GM08714 (cell line): ENCODE measurements at regions not wholly inside any gene's neighbourhood (a gene's known extent, or its start where the extent isn't known, plus 50 kb on each side); places are given as distances from the start of the nearest gene placed in this dataset.

ENCODE experiments used
- H3K4me3 ChIP-seq: fragments of 200-500 bp; sonication (Bioruptor generic); 2 replicates; pipeline ENCODE4 v1.5.1; 2014; ENCODE audit warnings: mild to moderate bottlenecking, low read length, inconsistent platforms
- ZNF274 ChIP-seq: IDR thresholded peaks from 2 replicates; pipeline ENCODE4 v1.6.1; 2012; ENCODE audit warnings: mild to moderate bottlenecking, low read depth, low read length

DNA sequence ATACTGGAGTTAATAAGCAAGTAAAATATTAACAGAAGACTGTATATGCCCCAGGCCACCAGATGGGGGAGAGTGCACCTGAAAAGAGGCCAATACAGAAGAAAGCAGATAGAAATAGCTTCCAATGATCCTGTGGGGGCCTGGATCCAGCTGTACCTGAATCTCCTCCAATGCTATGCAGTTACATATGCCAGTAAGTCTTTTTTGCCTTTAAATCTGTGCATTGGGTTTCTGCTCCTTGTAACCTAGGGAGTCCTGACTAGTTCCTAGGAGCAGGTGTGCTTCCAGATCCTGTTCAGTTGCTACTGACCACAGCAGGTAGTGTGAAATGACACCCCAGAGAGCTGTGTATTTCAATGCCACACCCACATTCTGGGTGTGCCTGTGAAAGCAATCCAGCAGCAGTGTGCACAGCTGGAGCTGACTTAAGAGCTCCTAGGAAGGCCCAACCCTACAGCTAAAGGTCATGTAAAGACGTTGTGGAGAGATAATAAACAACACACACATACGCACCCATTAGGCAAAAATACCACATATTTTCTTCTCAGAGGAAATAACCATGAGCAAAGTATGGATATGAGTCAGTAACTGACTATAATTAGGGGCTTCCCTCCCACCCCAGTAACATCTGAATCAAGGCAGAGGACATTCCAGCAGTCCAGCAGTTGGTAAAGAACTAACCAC, 62.2 kb upstream of the AKAP13 start:
- H3K4me3 ChIP-seq, result peak overlapping the region; percentile 12; the same call in 1 of the 2 replicates
- TF ChIP-seq ZNF274, result no peak

DNA sequence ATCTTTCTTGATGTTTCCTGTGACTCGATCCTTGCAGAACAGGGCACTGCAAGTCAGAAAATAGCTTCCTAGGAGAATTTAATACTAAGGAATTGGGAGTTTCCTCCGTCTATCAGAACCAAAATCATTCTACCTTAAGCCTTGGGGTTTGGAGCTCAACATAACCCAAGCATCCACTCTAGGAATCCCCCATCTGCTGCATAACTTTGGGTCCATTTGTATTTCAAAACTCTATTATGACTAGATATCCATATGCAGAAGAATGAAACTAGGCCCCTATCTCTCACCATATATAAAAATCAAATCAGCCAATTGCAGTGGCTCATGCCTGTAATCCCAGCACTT, 61.7 kb upstream of the AKAP13 start:
- H3K4me3 ChIP-seq, result no peak overlapping the region
- no peak for TF ChIP-seq ZNF274

DNA sequence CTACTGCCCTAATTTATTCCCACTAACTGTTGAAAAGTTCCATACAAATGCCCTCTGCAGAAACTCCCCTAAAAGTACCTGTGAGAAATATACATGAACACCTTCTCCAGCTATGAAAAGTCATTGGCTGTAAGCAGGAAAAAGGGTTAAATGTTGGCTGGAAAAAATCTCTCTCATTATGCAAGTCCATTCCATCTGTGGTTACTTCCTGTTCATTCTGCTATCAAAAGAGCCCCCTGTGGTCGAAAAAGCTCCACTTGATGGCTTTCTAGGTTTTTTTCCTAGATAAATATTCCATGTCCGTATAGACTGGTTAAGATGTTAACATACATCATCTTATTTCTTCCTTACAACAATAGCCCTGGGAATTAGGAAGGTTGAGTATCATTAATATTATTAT, 56.2 kb upstream of the AKAP13 start:
- TF ChIP-seq ZNF274, result no peak
- H3K4me3 ChIP-seq, result no peak overlapping the region

DNA sequence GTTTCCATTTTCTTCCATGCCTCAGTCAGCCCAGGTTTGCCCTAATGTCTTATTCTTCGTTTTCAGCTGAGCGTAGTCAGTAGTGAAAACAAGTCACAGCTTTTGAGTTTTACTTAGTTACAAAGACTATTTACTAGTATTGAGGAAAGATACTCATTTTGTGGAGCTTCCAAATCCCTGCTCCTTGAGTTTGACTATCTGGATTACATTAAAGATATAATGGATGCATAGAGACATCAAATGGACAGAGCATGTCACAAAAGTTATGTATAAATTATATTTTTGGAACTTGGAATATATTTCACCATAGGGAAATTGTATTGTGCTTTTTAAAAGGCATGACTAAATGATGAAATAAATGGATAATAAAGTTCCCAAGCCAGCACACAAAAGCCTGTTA, 54.6 kb upstream of the AKAP13 start:
- no peak overlapping the region for H3K4me3 ChIP-seq
- no peak for TF ChIP-seq ZNF274

DNA sequence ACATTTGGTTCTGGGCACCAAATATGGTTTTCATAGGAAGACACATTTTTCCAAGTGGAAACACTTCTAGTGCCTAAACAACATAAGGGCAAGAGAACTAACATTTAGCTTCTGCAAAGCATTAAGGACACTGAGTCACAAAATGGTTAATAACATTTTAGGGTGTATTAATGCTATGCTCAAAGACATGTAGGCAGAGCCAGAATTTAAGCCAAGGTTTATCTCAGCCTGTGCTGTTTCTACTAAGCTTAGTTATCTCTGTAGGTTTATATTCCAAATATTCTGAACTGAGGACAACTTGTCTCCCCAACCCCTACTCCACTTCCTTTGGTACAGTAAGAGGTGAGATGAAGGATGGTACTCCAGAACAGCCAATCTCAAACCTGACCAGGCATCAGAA, 54.1 kb upstream of the AKAP13 start:
- H3K4me3 ChIP-seq, result no peak overlapping the region
- no peak for TF ChIP-seq ZNF274

DNA sequence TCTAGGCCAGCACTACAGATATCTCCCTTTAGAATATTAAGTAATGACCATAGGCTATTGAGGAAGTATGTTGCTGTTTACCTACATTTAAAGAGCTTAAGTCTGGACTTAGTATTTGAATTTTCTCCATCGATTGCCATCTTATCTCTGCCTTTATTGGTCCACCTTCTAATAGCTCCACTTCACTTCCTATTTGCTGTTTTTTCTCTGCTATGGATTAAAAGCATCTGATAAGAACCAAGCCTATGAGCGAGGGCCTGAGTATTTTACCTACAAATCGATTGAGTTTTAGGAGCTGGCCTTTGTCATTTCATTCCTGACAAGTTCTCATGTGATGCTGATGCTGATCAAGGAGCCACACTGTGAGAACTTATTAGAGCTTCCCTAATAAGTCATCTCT, 52.6 kb upstream of the AKAP13 start:
- no peak overlapping the region for H3K4me3 ChIP-seq
- TF ChIP-seq ZNF274, result no peak

DNA sequence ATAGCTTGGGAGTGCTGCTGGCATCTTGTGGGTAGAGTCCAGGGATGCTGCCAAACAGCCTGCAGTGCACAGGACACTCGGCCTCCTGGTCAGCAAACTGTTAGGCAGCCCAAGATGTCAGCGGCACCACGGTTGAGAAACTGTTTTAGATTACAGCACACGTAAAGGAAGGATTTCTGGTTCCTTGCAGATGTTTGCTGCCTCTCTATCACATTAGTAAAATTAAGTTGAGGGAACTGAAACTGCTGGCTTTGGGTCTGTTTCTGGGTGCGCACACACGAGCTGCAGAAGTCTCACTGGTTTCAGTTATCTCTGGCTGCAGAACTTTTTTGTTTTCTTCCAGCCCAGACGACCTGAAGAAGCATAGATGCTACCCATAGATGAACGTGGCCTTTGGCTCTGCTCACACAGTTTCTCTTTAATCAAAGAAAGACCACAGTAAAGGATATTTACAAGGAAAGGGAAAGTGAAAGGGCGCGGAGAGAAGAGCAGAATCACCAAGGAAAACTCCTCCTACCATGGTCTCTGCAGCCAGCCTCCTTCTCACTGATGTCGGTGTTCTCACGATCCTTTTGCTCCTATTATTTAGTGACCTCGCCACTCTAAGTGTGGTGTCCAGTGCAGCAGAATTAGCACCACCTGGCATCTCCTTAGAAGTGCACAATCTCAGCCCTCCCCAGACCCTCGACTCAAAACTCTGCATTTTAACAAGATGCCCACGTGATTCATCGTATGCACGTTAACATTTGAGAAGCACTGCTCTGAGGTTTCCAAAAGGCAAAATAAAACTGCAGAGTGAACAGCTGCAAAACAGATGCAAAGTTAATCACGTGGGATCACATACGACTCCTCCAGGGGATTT, 50.6 kb upstream of the AKAP13 start:
- H3K4me3 ChIP-seq, result peak overlapping the region; percentile 65; the same call in 1 of the 2 replicates
- TF ChIP-seq ZNF274, result no peak
